Stomach smooth muscle (tissue), 2 donors: ENCODE measurements at regions not wholly inside any gene's neighbourhood (a gene's known extent, or its start where the extent isn't known, plus 50 kb on each side); places are given as distances from the start of the nearest gene placed in this dataset.

Experiments
- H3K27ac ChIP-seq: one replicate; pipeline ENCODE4 v1.7.0; 2013; ENCODE audit warnings: mild to moderate bottlenecking, low read length, inconsistent platforms
- H3K27me3 ChIP-seq, 2 donors: one replicate each; pipeline ENCODE4 v1.7.0; 2013; ENCODE audit warnings: low read length in 2 of 2; ENCODE audit not compliant: insufficient read depth in 2 of 2, control insufficient read depth in 1 of 2
- H3K36me3 ChIP-seq, 2 donors: one replicate each; pipeline ENCODE4 v1.7.0; 2013; ENCODE audit warnings: low read length in 2 of 2; ENCODE audit not compliant: control insufficient read depth in 2 of 2, insufficient read depth in 2 of 2
- H3K4me1 ChIP-seq: one replicate; pipeline ENCODE4 v1.7.0; 2013; ENCODE audit warnings: low read length; ENCODE audit not compliant: control insufficient read depth, insufficient read depth
- H3K4me3 ChIP-seq, 2 donors: one replicate each; pipeline ENCODE4 v1.7.0; 2013; ENCODE audit warnings: low read length in 2 of 2
- H3K9ac ChIP-seq, 2 donors: one replicate each; pipeline ENCODE4 v1.7.0; 2013; ENCODE audit warnings: low read length in 2 of 2, mild to moderate bottlenecking in 1 of 2
- H3K9me3 ChIP-seq, 2 donors: one replicate each; pipeline ENCODE4 v1.7.0; 2013; ENCODE audit warnings: low read length in 2 of 2; ENCODE audit not compliant: control insufficient read depth in 2 of 2
- donor health status: healthy.
- donor health status: Pancreatic carcinoma.

- Histone ChIP-seq H3K4me1 (no peaks in the 10 kb centered on the region), H3K27ac (no peak overlapping the region), H3K36me3 (no peaks in the 10 kb centered on the region), H3K27me3 (peaks cover 0 to 6% of the 10 kb centered on the region in 2 donors), H3K9ac (no peak overlapping the region), H3K4me3 (no peak overlapping the region), H3K9me3 (no peaks in the 10 kb centered on the region)
Measured at GRCh38 chr5:42898760-42899159, 87.1 kb upstream of the SELENOP start.

- Histone ChIP-seq H3K4me3 (no peak overlapping the region), H3K9ac (no peak overlapping the region), H3K27me3 (peaks cover 0 to 6% of the 10 kb centered on the region in 2 donors), H3K36me3 (no peaks in the 10 kb centered on the region), H3K4me1 (no peaks in the 10 kb centered on the region), H3K9me3 (no peaks in the 10 kb centered on the region), H3K27ac (no peak overlapping the region)
Measured at GRCh38 chr5:42896523-42896922, 84.8 kb upstream of the SELENOP start.

GRCh38 chr5:42894057-42894456 lies 82.4 kb upstream of the SELENOP start:
- no peak overlapping the region for H3K4me3 ChIP-seq
- no peaks in the 10 kb centered on the region for H3K36me3 ChIP-seq
- no peak overlapping the region for H3K9ac ChIP-seq
- no peaks in the 10 kb centered on the region for H3K9me3 ChIP-seq
- H3K27me3 ChIP-seq, result peaks cover 0 to 6% of the 10 kb centered on the region in 2 donors
- no peak overlapping the region for H3K27ac ChIP-seq
- no peaks in the 10 kb centered on the region for H3K4me1 ChIP-seq

- Histone ChIP-seq H3K9ac (no peak overlapping the region), H3K9me3 (no peaks in the 10 kb centered on the region), H3K4me1 (no peaks in the 10 kb centered on the region), H3K36me3 (no peaks in the 10 kb centered on the region), H3K4me3 (no peak overlapping the region), H3K27ac (no peak overlapping the region), H3K27me3 (peaks cover 0 to 2% of the 10 kb centered on the region in 2 donors)
Measured at GRCh38 chr5:42889311-42889933, 77.7 kb upstream of the SELENOP start.

- Histone ChIP-seq H3K4me1 (no peaks in the 10 kb centered on the region), H3K27ac (no peak overlapping the region), H3K27me3 (no peaks in the 10 kb centered on the region), H3K36me3 (no peaks in the 10 kb centered on the region), H3K9ac (no peak overlapping the region), H3K9me3 (no peaks in the 10 kb centered on the region), H3K4me3 (no peak overlapping the region)
Measured at GRCh38 chr5:42888771-42889170, 77.1 kb upstream of the SELENOP start.

DNA sequence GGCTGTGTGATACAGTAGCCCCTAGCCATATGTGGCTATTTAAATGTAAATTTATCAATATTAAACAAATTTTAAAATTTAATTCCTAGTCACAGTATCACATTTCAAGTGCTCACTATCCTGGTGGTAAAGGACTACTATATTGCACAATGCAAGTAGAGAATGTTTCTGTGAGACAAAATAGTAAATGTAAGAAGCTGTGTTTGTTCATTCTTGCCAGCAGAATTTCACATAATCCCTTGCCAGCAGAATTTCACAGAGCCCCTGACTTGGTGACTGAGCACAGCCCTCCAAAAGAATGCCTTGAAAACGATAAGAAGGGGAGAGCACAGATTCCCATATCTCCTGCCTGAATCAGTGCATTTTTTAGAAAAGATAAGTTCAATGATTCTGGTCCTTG lies 75.9 kb upstream of the SELENOP start:
- H3K36me3 ChIP-seq, result no peaks in the 10 kb centered on the region

DNA sequence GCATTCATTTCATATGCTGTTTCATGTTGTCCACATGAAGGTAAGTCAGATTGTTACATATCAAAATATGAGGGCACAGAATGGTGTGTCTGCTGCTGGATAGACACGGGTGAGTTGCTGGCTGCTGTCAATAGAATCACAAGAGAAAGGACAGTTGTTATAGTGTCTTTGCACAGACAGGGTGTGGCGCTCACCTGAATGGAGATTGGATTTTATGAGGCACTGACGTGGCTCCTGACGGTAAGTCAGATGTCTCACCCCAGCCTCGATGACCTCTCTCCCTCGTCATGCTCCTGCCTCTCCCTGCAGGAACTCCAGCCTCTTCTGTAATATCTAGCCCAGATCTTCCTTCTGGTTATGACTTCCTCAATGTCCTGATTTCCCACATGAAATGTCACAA lies 75.4 kb upstream of the SELENOP start:
- no peak overlapping the region for H3K27ac ChIP-seq
- no peaks in the 10 kb centered on the region for H3K4me1 ChIP-seq
- H3K4me3 ChIP-seq, result no peak overlapping the region
- no peaks in the 10 kb centered on the region for H3K36me3 ChIP-seq
- H3K9ac ChIP-seq, result no peak overlapping the region
- H3K27me3 ChIP-seq, result no peaks in the 10 kb centered on the region
- H3K9me3 ChIP-seq, result no peaks in the 10 kb centered on the region

More for the DNA sequence above, 75.9 kb upstream of the SELENOP start:
- no peak overlapping the region for H3K9ac ChIP-seq
- no peak overlapping the region for H3K4me3 ChIP-seq
- no peaks in the 10 kb centered on the region for H3K27me3 ChIP-seq
- H3K27ac ChIP-seq, result no peak overlapping the region
- no peaks in the 10 kb centered on the region for H3K9me3 ChIP-seq
- H3K4me1 ChIP-seq, result no peaks in the 10 kb centered on the region

GRCh38 chr5:42886635-42887034 lies 74.9 kb upstream of the SELENOP start:
- no peak overlapping the region for H3K4me3 ChIP-seq
- no peak overlapping the region for H3K9ac ChIP-seq
- no peaks in the 10 kb centered on the region for H3K27me3 ChIP-seq
- H3K9me3 ChIP-seq, result no peaks in the 10 kb centered on the region
- no peaks in the 10 kb centered on the region for H3K36me3 ChIP-seq
- H3K27ac ChIP-seq, result no peak overlapping the region
- no peaks in the 10 kb centered on the region for H3K4me1 ChIP-seq

GRCh38 chr5:42884326-42884725 lies 72.6 kb upstream of the SELENOP start:
- no peak overlapping the region for H3K9ac ChIP-seq
- H3K36me3 ChIP-seq, result no peaks in the 10 kb centered on the region
- H3K4me1 ChIP-seq, result no peaks in the 10 kb centered on the region
- H3K27me3 ChIP-seq, result no peaks in the 10 kb centered on the region
- H3K9me3 ChIP-seq, result no peaks in the 10 kb centered on the region
- H3K27ac ChIP-seq, result no peak overlapping the region
- no peak overlapping the region for H3K4me3 ChIP-seq

- no peak overlapping the region for H3K27ac ChIP-seq
- no peaks in the 10 kb centered on the region for H3K27me3 ChIP-seq
- H3K9me3 ChIP-seq, result no peaks in the 10 kb centered on the region
- H3K4me3 ChIP-seq, result no peak overlapping the region
- peaks cover 6% of the 10 kb centered on the region for H3K4me1 ChIP-seq
- no peak overlapping the region for H3K9ac ChIP-seq
- no peaks in the 10 kb centered on the region for H3K36me3 ChIP-seq
Measured at GRCh38 chr5:42881416-42882117, 69.9 kb upstream of the SELENOP start.

GRCh38 chr5:42880496-42881150 lies 68.9 kb upstream of the SELENOP start:
- no peaks in the 10 kb centered on the region for H3K9me3 ChIP-seq
- H3K27ac ChIP-seq, result no peak overlapping the region
- no peak overlapping the region for H3K4me3 ChIP-seq
- no peak overlapping the region for H3K9ac ChIP-seq
- H3K36me3 ChIP-seq, result no peaks in the 10 kb centered on the region
- peaks cover 6% of the 10 kb centered on the region for H3K4me1 ChIP-seq
- H3K27me3 ChIP-seq, result no peaks in the 10 kb centered on the region
